ENCODE measurements at regions not wholly inside any gene's neighbourhood (a gene's known extent, or its start where the extent isn't known, plus 50 kb on each side); places are given as distances from the start of the nearest gene placed in this dataset.
"Not testable (repeated sequence)": the region's sequence is repeated elsewhere in the genome, so short reads cannot be mapped to it uniquely, and the experiment has no call there.

- TF ChIP-seq CREB1 (CRISPR knock-in tag; IDR thresholded peaks at IDR 0.05; ENCODE audit: low read depth) (no peak), CTCF (conservative IDR thresholded peaks at IDR 0.05; ENCODE audit: low read depth in 2 of 2) (peak in 1 of 2 experiments; percentile 57; a peak in 2 of 4 replicates)
- Mint-ChIP-seq H3K4me3 (no peak overlapping the region), H3K36me3 (ENCODE audit: low read depth) (no peaks in the 10 kb centered on the region; the same call in 2 of the 3 replicates), H3K27ac (no peak overlapping the region), H3K4me1 (peaks cover 17% of the 10 kb centered on the region), H3K9me3 (no peaks in the 10 kb centered on the region), H3K27me3 (ENCODE audit: insufficient read depth, low read depth, poor library complexity) (peaks cover 17% of the 10 kb centered on the region)
- Histone ChIP-seq H3F3A (replicated peaks; ENCODE audit: low read depth) (no peaks in the 10 kb centered on the region), H3K79me2 (replicated peaks; ENCODE audit: insufficient read depth) (no peaks in the 10 kb centered on the region), H4K20me1 (replicated peaks; ENCODE audit: insufficient read depth) (no peaks in the 10 kb centered on the region), H3K27ac (ENCODE audit: low read depth) (no peak overlapping the region), H3K27me3 (ENCODE audit: insufficient read depth) (no peaks in the 10 kb centered on the region), H3K9me2 (ENCODE audit: insufficient read depth) (no peaks in the 10 kb centered on the region), H3K4me2 (no peak overlapping the region), H3K4me3 (no peak overlapping the region), H3K36me3 (ENCODE audit: insufficient read depth) (no peaks in the 10 kb centered on the region), H3K4me1 (ENCODE audit: insufficient read depth) (no peaks in the 10 kb centered on the region), H2AFZ (no peak overlapping the region)
- ATAC-seq (peak; percentile 17), DNase-seq (ENCODE audit: low spot score) (peak; percentile 41)
Observed at GRCh38 chr7:67661-68395, 124.5 kb upstream of the FAM20C start.

- no peaks in the 10 kb centered on the region for H3K36me3 ChIP-seq (ENCODE audit: insufficient read depth)
- H3K4me2 ChIP-seq, result no peak overlapping the region
- ATAC-seq, result peak; percentile 46
- H3K27ac Mint-ChIP-seq, result no peak overlapping the region
- peak; percentile 18 to 41; a peak in 2 of 4 replicates for TF ChIP-seq CTCF (conservative IDR thresholded peaks at IDR 0.05; ENCODE audit: low read depth in 2 of 2)
- no peak for TF ChIP-seq ZNF462 (CRISPR knock-in tag; IDR thresholded peaks at IDR 0.05)
- no peaks in the 10 kb centered on the region for H3K9me3 Mint-ChIP-seq
- no peaks in the 10 kb centered on the region for H3K9me2 ChIP-seq (ENCODE audit: insufficient read depth)
- H3K27me3 Mint-ChIP-seq (ENCODE audit: insufficient read depth, low read depth, poor library complexity), result peaks cover 14% of the 10 kb centered on the region
- peaks cover 16% of the 10 kb centered on the region for H3K4me1 Mint-ChIP-seq
- DNase-seq (ENCODE audit: low spot score), result peak; percentile 49
- H4K20me1 ChIP-seq (replicated peaks; ENCODE audit: insufficient read depth), result no peaks in the 10 kb centered on the region
- no peaks in the 10 kb centered on the region for H3K4me1 ChIP-seq (ENCODE audit: insufficient read depth)
- H3K4me3 Mint-ChIP-seq, result no peak overlapping the region
- H3K27me3 ChIP-seq (ENCODE audit: insufficient read depth), result no peaks in the 10 kb centered on the region
- H3K79me2 ChIP-seq (replicated peaks; ENCODE audit: insufficient read depth), result no peaks in the 10 kb centered on the region
- H3F3A ChIP-seq (replicated peaks; ENCODE audit: low read depth), result no peaks in the 10 kb centered on the region
- no peak overlapping the region for H2AFZ ChIP-seq
- H3K27ac ChIP-seq (ENCODE audit: low read depth), result no peak overlapping the region
- no peaks in the 10 kb centered on the region; the same call in 2 of the 3 replicates for H3K36me3 Mint-ChIP-seq (ENCODE audit: low read depth)
- no peak overlapping the region for H3K4me3 ChIP-seq
Observed at GRCh38 chr7:68629-69028, 123.7 kb upstream of the FAM20C start.

- not testable (repeated sequence) for H4K20me1 ChIP-seq (replicated peaks; ENCODE audit: insufficient read depth); H3K36me3 ChIP-seq (ENCODE audit: insufficient read depth); H3K36me3 Mint-ChIP-seq (ENCODE audit: low read depth); H3K9me3 Mint-ChIP-seq; H3K4me3 Mint-ChIP-seq; H3K4me1 ChIP-seq (ENCODE audit: insufficient read depth); H3K79me2 ChIP-seq (replicated peaks; ENCODE audit: insufficient read depth); H3K9me2 ChIP-seq (ENCODE audit: insufficient read depth); H3K27ac Mint-ChIP-seq; H3K4me3 ChIP-seq; ATAC-seq; H3K27ac ChIP-seq (ENCODE audit: low read depth); DNase-seq (ENCODE audit: low spot score); H3K4me2 ChIP-seq; H3K27me3 ChIP-seq (ENCODE audit: insufficient read depth); H3F3A ChIP-seq (replicated peaks; ENCODE audit: low read depth); H2AFZ ChIP-seq
- Mint-ChIP-seq H3K27me3 (ENCODE audit: insufficient read depth, low read depth, poor library complexity) (peaks cover 14% of the 10 kb centered on the region), H3K4me1 (peaks cover 12% of the 10 kb centered on the region)
Observed at GRCh38 chr7:69052-69451, 123.3 kb upstream of the FAM20C start.

All from GM23338 (cell line).